Stomach (tissue), 8 donors: ENCODE measurements at regions not wholly inside any gene's neighbourhood (a gene's known extent, or its start where the extent isn't known, plus 50 kb on each side); places are given as distances from the start of the nearest gene placed in this dataset.
"Not testable (repeated sequence)": the region's sequence is repeated elsewhere in the genome, so short reads cannot be mapped to it uniquely, and the experiment has no call there.

Experiments
- DNase-seq, 2 donors: peaks; one replicate each; pipeline versions ENCODE4 v3.0.0 to v3.0.0-alpha.2; 2013 to 2019
- H3K27ac ChIP-seq, 5 donors: fragments of 200-600 bp in 4 of 5; sonication (generic) in 4 of 5; one replicate each; pipeline ENCODE4 v1.5.1; 2013 to 2019; ENCODE audit warnings: mild to moderate bottlenecking in 1 of 5, moderate library complexity in 1 of 5
- H3K27me3 ChIP-seq, 3 donors: fragments of 200-600 bp; sonication (generic); one replicate each; pipeline ENCODE4 v1.5.1; 2017 to 2019; ENCODE audit warnings: mixed run types in 1 of 3
- H3K36me3 ChIP-seq, 4 donors: fragments of 200-600 bp; sonication (generic); 1 replicate in 3 of 4; 2 replicates in 1 of 4; pipeline ENCODE4 v1.5.1; 2016 to 2019
- H3K4me1 ChIP-seq, 4 donors: fragments of 200-600 bp; sonication (generic); one replicate each; pipeline ENCODE4 v1.5.1; 2016 to 2019
- H3K4me3 ChIP-seq, 4 donors: fragments of 200-600 bp; sonication (generic) in 3 of 4; one replicate each; pipeline ENCODE4 v1.5.1; 2016 to 2019; ENCODE audit warnings: mild to moderate bottlenecking in 1 of 4
- H3K9me3 ChIP-seq, 4 donors: fragments of 200-600 bp; sonication (generic); one replicate each; pipeline ENCODE4 v1.5.1; 2016 to 2019
- EP300 ChIP-seq: sonication (generic); formaldehyde crosslinking; IDR thresholded peaks from one replicate; pipeline ENCODE4 v1.6.1; 2017; ENCODE audit warnings: antibody characterized with exemption
- POLR2A ChIP-seq, 4 donors: fragments of 450-650 bp; IDR thresholded peaks; one replicate each; pipeline ENCODE4 v1.6.1; 2016; ENCODE audit warnings: antibody characterized with exemption in 4 of 4, control low read depth in 2 of 4, mild to moderate bottlenecking in 1 of 4, moderate library complexity in 1 of 4
- POLR2AphosphoS5 ChIP-seq, 3 donors: sonication (generic); formaldehyde crosslinking; IDR thresholded peaks; one replicate each; pipeline ENCODE4 v1.6.1; 2016; ENCODE audit warnings: antibody characterized with exemption in 3 of 3
- WGBS, 5 donors: extraction: QIAGEN DNeasy Blood & Tissue Kit in 3 of 5; methylation state at CpG; one replicate each; pipeline versions ENCODE4 v1.1.5 to v1.1.7; 2013 to 2018; 5-methylcytosine and 5-hydroxymethylcytosine counted together
- intact Hi-C: fragments of 100-400 bp; cut with DNase I; formaldehyde crosslinking; loops from one replicate; pipeline ENCODE4 v1.15.1; 2023; ENCODE audit warnings: low total_unique reads
- TF ChIP-seq, protein P1 (sequence below), 7 experiments: fragments of 450-650 bp in 4 of 7; fragments of 200-600 bp in 3 of 7; sonication (generic) in 3 of 7; IDR thresholded peaks; one replicate each; pipeline ENCODE4 v1.5.1; 2016 to 2019; ENCODE audit warnings: antibody characterized with exemption in 7 of 7, control low read depth in 2 of 7, mild to moderate bottlenecking in 1 of 7
- donor health status: healthy with polysubstance abuse.
- donor health status: Bipolar disorder and iron deficiency.
- donor health status: healthy.

DNA sequence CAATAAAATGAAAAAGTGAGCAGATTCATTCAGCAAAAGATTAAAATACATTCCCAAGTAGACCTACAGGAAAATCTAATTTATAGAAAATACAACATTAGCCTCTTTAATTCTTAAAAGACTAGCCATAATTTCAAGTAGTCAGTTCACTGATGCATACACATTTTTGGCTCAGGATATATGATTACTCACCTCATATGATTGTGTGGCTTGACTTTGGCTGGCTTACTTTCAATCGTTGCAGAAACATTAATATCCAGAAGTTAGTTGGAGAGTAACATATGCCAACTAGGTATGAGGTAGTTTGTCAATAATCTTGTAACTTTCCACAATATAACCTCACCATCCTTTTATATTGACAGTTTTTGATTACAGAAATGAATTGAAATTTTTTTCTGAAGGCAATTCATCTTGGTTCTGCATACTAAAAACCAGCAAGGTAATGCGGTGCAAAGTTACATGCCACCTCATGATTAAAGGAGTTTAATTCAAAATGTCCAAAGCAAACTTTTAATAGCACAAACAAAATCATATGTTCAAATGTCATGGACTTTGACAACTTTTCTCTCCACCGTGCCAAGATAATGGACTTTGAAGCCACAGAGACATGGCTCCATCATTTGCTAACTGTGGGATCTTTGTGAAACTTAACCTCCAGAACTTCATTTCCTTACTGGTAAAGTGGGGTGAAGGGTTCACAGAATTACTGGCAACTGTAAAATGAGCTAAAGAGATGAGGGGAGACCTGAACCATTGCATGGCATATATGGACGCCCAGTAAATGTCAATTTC, 76.6 kb upstream of the PAM start:
- no peak for DNase-seq
- no peaks in the 10 kb centered on the region for H3K4me1 ChIP-seq
- no peak overlapping the region for H3K27ac ChIP-seq
- WGBS, 5 donors: 64 to 71% (median 67%) methylated on average over 4 of the region's 4 CpGs
- no peaks in the 10 kb centered on the region for H3K27me3 ChIP-seq
- no peaks in the 10 kb centered on the region for H3K36me3 ChIP-seq
- H3K4me3 ChIP-seq: no peak overlapping the region
- TF ChIP-seq POLR2AphosphoS5 (IDR thresholded peaks at IDR 0.05): no peak
- TF ChIP-seq EP300: no peak
- TF ChIP-seq, protein P1, sequence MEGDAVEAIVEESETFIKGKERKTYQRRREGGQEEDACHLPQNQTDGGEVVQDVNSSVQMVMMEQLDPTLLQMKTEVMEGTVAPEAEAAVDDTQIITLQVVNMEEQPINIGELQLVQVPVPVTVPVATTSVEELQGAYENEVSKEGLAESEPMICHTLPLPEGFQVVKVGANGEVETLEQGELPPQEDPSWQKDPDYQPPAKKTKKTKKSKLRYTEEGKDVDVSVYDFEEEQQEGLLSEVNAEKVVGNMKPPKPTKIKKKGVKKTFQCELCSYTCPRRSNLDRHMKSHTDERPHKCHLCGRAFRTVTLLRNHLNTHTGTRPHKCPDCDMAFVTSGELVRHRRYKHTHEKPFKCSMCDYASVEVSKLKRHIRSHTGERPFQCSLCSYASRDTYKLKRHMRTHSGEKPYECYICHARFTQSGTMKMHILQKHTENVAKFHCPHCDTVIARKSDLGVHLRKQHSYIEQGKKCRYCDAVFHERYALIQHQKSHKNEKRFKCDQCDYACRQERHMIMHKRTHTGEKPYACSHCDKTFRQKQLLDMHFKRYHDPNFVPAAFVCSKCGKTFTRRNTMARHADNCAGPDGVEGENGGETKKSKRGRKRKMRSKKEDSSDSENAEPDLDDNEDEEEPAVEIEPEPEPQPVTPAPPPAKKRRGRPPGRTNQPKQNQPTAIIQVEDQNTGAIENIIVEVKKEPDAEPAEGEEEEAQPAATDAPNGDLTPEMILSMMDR (IDR thresholded peaks at IDR 0.05): no peak
- no peak for TF ChIP-seq POLR2A (IDR thresholded peaks at IDR 0.05)
- intact Hi-C loops: no loop called here
- H3K9me3 ChIP-seq: no peaks in the 10 kb centered on the region

DNA sequence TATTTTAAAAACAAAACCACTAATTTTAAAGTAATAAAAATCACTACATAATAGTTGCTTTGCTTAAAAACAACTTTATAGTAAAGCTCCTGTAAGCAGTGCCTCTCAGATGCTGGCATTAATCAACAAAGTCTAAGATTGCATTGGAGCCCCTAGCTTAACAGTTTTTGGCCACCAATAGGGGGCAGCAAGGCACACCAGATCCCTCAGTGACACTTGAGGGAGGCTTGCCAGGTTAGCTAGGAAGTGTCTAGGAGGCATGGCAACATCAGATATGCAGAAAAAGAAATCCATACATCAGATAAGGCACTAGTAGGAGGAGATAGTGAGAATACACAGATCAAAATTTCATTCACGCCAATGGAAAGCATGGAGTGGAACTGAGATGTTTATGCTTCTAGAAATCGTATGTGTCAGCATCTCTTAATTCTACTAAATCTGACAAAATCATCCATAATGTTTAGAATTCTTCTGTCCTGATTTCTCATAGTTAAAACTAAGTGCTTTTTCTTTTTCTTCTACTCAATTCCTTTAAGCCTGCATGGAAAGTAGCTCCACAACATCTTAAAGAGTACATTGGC, 73.6 kb upstream of the PAM start:
- TF ChIP-seq, protein P1 (IDR thresholded peaks at IDR 0.05): peak in 5 of 7 experiments; percentile 36 to 69 (median 53)
- TF ChIP-seq POLR2A (IDR thresholded peaks at IDR 0.05): no peak
- TF ChIP-seq POLR2AphosphoS5 (IDR thresholded peaks at IDR 0.05): peak in 1 of 3 donors; percentile 14
- no peak for TF ChIP-seq EP300
- 38 to 52% (median 43%) methylated on average over 2 of the region's 2 CpGs for WGBS, 5 donors

DNA sequence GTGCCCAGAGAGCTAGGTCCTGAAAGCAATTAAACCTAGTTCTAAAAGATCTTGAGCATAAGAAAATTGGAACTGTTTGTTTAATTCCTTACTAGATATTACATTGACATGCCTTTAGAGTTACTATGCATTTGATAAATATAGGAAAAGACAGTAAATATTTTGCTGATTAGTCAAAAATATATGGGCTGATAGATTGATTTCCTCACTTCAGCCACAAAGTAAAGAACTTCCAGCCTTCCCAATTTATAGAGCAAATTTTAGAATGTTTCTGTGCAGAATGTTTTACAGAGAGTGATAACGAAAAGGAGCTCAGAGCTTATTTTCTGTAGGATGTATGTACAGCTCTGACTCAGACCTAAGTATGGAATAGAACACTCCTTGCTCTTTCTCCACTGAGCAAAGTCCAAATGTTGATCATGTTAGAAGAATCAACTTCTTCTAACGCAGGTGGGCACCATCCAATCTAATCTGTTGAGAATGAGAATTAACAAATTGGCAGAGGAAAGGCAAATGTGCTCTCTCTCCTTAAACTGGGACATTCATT, 72.9 kb upstream of the PAM start:
- no peak for DNase-seq
- TF ChIP-seq POLR2A (IDR thresholded peaks at IDR 0.05): no peak
- TF ChIP-seq POLR2AphosphoS5 (IDR thresholded peaks at IDR 0.05): no peak
- no peak for TF ChIP-seq EP300
- TF ChIP-seq, protein P1 (IDR thresholded peaks at IDR 0.05): no peak
- no peak overlapping the region for H3K4me3 ChIP-seq
- no peaks in the 10 kb centered on the region for H3K4me1 ChIP-seq
- H3K27ac ChIP-seq: no peak overlapping the region
- intact Hi-C loops: loop anchor here (10.0 kb wide), 1 partner anchor 353 kb away; no protein-coding TSS in a partner anchor
- WGBS, 5 donors: 44 to 71% (median 58%) methylated on average over 2 of the region's 2 CpGs
- peaks cover 0 to 3% (median 0%) of the 10 kb centered on the region in 4 donors for H3K9me3 ChIP-seq
- H3K27me3 ChIP-seq: no peaks in the 10 kb centered on the region
- H3K36me3 ChIP-seq: no peaks in the 10 kb centered on the region

More for the DNA sequence above, 73.6 kb upstream of the PAM start:
- DNase-seq: peak; percentile 73 to 86
- Histone ChIP-seq H3K36me3 (no peaks in the 10 kb centered on the region), H3K27me3 (no peaks in the 10 kb centered on the region), H3K27ac (no peak overlapping the region), H3K9me3 (peaks cover 0 to 1% (median 0%) of the 10 kb centered on the region in 4 donors), H3K4me3 (no peak overlapping the region), H3K4me1 (no peaks in the 10 kb centered on the region)
- intact Hi-C loops: loop anchor here (10.0 kb wide), 1 partner anchor 353 kb away; no protein-coding TSS in a partner anchor

DNA sequence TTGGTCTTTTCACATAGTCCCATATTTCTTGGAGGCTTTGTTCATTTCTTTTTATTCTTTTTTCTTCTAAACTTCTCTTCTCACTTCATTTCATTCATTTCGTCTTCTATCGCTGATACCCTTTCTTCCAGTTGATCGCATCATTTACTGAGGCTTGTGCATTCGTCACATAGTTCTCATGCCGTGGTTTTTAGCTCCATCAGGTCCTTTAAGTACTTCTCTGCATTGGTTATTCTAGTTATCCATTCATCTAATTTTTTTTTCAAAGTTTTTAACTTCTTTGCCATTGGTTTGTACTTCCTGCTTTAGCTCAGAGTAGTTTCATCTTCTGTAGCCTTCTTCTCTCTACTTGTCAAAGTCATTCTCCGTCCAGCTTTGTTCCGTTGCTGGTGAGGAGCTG, 67.0 kb upstream of the PAM start:
- WGBS, 5 donors: 90 to 95% (median 92%) methylated on average over 7 of the region's 7 CpGs
- H3K4me1 ChIP-seq, H3K9me3 ChIP-seq, H3K27me3 ChIP-seq, DNase-seq, H3K4me3 ChIP-seq, H3K36me3 ChIP-seq, H3K27ac ChIP-seq: not testable (repeated sequence)
- intact Hi-C loops: loop anchor here (10.0 kb wide), 1 partner anchor 347 kb away; no protein-coding TSS in a partner anchor

DNA sequence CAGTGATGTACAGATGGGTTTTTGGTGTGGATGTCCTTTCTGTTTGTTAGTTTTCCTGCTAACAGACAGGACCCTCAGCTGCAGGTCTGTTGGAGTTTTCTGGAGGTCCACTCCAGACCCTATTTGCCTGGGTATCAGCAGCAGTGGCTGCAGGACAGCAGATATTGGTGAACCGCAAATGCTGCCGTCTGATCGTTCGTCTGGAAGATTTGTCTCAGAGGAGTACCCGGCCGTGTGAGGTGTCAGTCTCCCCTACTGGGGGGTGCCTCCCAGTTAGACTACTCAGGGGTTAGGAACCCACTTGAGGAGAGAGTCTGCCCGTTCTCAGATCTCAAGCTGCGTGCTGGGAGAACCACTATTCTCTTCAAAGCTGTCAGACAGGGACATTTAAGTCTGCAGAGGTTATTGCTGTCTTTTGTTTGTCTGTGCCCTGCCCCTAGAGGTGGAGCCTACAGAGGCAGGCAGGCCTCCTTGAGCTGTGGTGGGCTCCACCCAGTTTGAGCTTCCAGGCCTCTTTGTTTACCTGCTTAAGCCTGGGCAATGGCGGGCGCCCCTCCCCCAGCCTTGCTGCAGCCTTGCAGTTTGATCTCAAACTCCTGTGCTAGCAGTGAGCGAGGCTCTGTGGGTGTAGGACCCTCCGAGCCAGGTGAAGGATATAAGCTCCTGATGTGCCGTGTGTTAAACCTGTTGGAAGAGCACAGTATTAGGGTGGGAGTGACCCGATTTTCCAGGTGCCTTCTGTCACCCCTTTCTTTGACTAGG, 66.3 kb upstream of the PAM start:
- H3K27me3 ChIP-seq, H3K36me3 ChIP-seq, DNase-seq, H3K4me3 ChIP-seq, H3K27ac ChIP-seq, H3K4me1 ChIP-seq, H3K9me3 ChIP-seq: not testable (repeated sequence)
- intact Hi-C loops: loop anchor here (10.0 kb wide), 1 partner anchor 346 kb away; no protein-coding TSS in a partner anchor
- WGBS, 5 donors: 92 to 95% (median 94%) methylated on average over 14 of the region's 14 CpGs
